GM19372 (cell line): ENCODE measurements at regions not wholly inside any gene's neighbourhood (a gene's known extent, or its start where the extent isn't known, plus 50 kb on each side); places are given as distances from the start of the nearest gene placed in this dataset.

Experiments
- ATAC-seq: cut with Tn5 transposase; IDR thresholded peaks from one replicate; pipeline ENCODE4 v1.9.1; 2021; ENCODE audit warnings: mild to moderate bottlenecking, low read depth, moderate library complexity; ENCODE audit not compliant: unreplicated experiment

GRCh38 chr6:14250573-14250972 is 133.0 kb downstream of the CD83 start:
- ATAC-seq, result no peak

GRCh38 chr6:14252271-14252850 is 134.8 kb downstream of the CD83 start:
- no peak for ATAC-seq

- peak; percentile 91 for ATAC-seq
Observed at GRCh38 chr6:14254505-14254904, 136.9 kb downstream of the CD83 start.

GRCh38 chr6:14255916-14256315 is 138.3 kb downstream of the CD83 start:
- ATAC-seq, result no peak

GRCh38 chr6:14258117-14258516 is 140.5 kb downstream of the CD83 start:
- no peak for ATAC-seq

- ATAC-seq, result no peak
Observed at GRCh38 chr6:14258695-14259593, 141.4 kb downstream of the CD83 start.

- ATAC-seq, result no peak
Observed at GRCh38 chr6:14259594-14260152, 142.1 kb downstream of the CD83 start.

- ATAC-seq, result no peak
Observed at GRCh38 chr6:14260839-14261238, 143.3 kb downstream of the CD83 start.

GRCh38 chr6:14263881-14264424 is 146.4 kb downstream of the CD83 start:
- ATAC-seq, result no peak

- ATAC-seq, result no peak
Observed at GRCh38 chr6:14265049-14266021, 147.8 kb downstream of the CD83 start.

GRCh38 chr6:14266266-14266665 is 148.7 kb downstream of the CD83 start:
- ATAC-seq, result no peak

- no peak for ATAC-seq
Observed at GRCh38 chr6:14267885-14268660, 150.5 kb downstream of the CD83 start.

- ATAC-seq, result no peak
Observed at GRCh38 chr6:14269436-14269835, 151.9 kb downstream of the CD83 start.

GRCh38 chr6:14270142-14270893 is 152.7 kb downstream of the CD83 start:
- ATAC-seq, result no peak

GRCh38 chr6:14270925-14271788 is 153.6 kb downstream of the CD83 start:
- no peak for ATAC-seq

- no peak for ATAC-seq
Observed at GRCh38 chr6:14271789-14272736, 154.5 kb downstream of the CD83 start.

GRCh38 chr6:14272737-14273085 is 155.1 kb downstream of the CD83 start:
- ATAC-seq, result no peak
